NCI-H146 treated with DMSO at 0.1 percent for 48 hours (cell line): ENCODE measurements at regions not wholly inside any gene's neighbourhood (a gene's known extent, or its start where the extent isn't known, plus 50 kb on each side); places are given as distances from the start of the nearest gene placed in this dataset.

Source experiments
- DNase-seq: peaks from one replicate; lab custom pipeline; 2025; ENCODE audit not compliant: unreplicated experiment; lab: John Stamatoyannopoulos, UW

- DNase-seq, result no peak
Measured at GRCh38 chr7:110090110-110090820, 1000.7 kb upstream of the LRRN3 start.

GRCh38 chr7:110095372-110096052, 995.4 kb upstream of the LRRN3 start:
- no peak for DNase-seq

GRCh38 chr7:110104243-110104642, 986.7 kb upstream of the LRRN3 start:
- DNase-seq, result no peak

- DNase-seq, result peak; percentile 70
Measured at GRCh38 chr7:110105307-110105706, 985.6 kb upstream of the LRRN3 start.

GRCh38 chr7:110105840-110106239, 985.1 kb upstream of the LRRN3 start:
- DNase-seq, result no peak

GRCh38 chr7:110119883-110120581, 970.9 kb upstream of the LRRN3 start:
- no peak for DNase-seq

- no peak for DNase-seq
Measured at GRCh38 chr7:110129159-110129558, 961.8 kb upstream of the LRRN3 start.

GRCh38 chr7:110130669-110131068, 960.3 kb upstream of the LRRN3 start:
- DNase-seq, result peak; percentile 2

GRCh38 chr7:110131344-110131743, 959.6 kb upstream of the LRRN3 start:
- no peak for DNase-seq

GRCh38 chr7:110139056-110139455, 951.9 kb upstream of the LRRN3 start:
- no peak for DNase-seq

GRCh38 chr7:110142939-110143526, 947.9 kb upstream of the LRRN3 start:
- no peak for DNase-seq

- no peak for DNase-seq
Measured at GRCh38 chr7:110144599-110144998, 946.3 kb upstream of the LRRN3 start.

- DNase-seq, result no peak
Measured at GRCh38 chr7:110148054-110148453, 942.9 kb upstream of the LRRN3 start.

GRCh38 chr7:110153222-110153621, 937.7 kb upstream of the LRRN3 start:
- no peak for DNase-seq

- no peak for DNase-seq
Measured at GRCh38 chr7:110156511-110156910, 934.4 kb upstream of the LRRN3 start.

- no peak for DNase-seq
Measured at GRCh38 chr7:110157631-110158362, 933.1 kb upstream of the LRRN3 start.

GRCh38 chr7:110168010-110168409, 922.9 kb upstream of the LRRN3 start:
- DNase-seq, result no peak

GRCh38 chr7:110170841-110171240, 920.1 kb upstream of the LRRN3 start:
- no peak for DNase-seq

GRCh38 chr7:110177463-110177862, 913.5 kb upstream of the LRRN3 start:
- no peak for DNase-seq

- no peak for DNase-seq
Measured at GRCh38 chr7:110179037-110179436, 911.9 kb upstream of the LRRN3 start.

GRCh38 chr7:110181768-110182167, 909.2 kb upstream of the LRRN3 start:
- DNase-seq, result no peak
